ENCODE measurements at regions not wholly inside any gene's neighbourhood (a gene's known extent, or its start where the extent isn't known, plus 50 kb on each side); places are given as distances from the start of the nearest gene placed in this dataset.

DNA sequence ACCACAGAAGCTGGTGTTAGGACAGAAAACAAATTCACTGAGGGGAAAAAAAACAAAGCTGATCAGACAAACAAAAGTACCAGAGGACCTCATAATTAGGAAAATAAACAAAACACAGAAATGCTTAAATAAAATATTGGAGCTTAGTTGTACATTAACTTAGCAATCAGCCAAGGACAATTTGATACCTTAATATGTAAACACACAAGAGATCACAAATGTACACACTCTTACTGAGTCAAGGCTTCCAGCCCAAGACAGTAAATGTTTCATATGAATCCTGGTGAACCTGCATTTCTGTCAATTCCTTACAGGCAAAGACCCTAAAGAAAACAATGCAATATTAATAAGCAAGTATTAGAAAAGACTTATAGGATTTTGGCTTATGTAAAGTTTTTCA, 62.0 kb upstream of the SPTLC3 start:
- TF ChIP-seq, protein P1, sequence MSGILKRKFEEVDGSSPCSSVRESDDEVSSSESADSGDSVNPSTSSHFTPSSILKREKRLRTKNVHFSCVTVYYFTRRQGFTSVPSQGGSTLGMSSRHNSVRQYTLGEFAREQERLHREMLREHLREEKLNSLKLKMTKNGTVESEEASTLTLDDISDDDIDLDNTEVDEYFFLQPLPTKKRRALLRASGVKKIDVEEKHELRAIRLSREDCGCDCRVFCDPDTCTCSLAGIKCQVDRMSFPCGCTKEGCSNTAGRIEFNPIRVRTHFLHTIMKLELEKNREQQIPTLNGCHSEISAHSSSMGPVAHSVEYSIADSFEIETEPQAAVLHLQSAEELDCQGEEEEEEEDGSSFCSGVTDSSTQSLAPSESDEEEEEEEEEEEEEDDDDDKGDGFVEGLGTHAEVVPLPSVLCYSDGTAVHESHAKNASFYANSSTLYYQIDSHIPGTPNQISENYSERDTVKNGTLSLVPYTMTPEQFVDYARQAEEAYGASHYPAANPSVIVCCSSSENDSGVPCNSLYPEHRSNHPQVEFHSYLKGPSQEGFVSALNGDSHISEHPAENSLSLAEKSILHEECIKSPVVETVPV (CRISPR knock-in tag; IDR thresholded peaks at IDR 0.05): no peak
- TF ChIP-seq TOX (CRISPR knock-in tag; IDR thresholded peaks at IDR 0.05; ENCODE audit: borderline replicate concordance) (no peak), GLIS3 (CRISPR knock-in tag; IDR thresholded peaks at IDR 0.05) (no peak), TCF4 (CRISPR knock-in tag; IDR thresholded peaks at IDR 0.05; ENCODE audit: borderline replicate concordance) (no peak), CSDC2 (CRISPR knock-in tag; IDR thresholded peaks at IDR 0.05) (no peak), BACH2 (CRISPR knock-in tag; IDR thresholded peaks at IDR 0.05; ENCODE audit: borderline replicate concordance) (no peak), OSR1 (CRISPR knock-in tag; IDR thresholded peaks at IDR 0.05) (no peak), SNAI2 (CRISPR knock-in tag; IDR thresholded peaks at IDR 0.05) (no peak), ZNF8 (CRISPR knock-in tag; IDR thresholded peaks at IDR 0.05) (no peak), RARB (CRISPR knock-in tag; IDR thresholded peaks at IDR 0.05) (no peak)
- TF ChIP-seq, protein P2, sequence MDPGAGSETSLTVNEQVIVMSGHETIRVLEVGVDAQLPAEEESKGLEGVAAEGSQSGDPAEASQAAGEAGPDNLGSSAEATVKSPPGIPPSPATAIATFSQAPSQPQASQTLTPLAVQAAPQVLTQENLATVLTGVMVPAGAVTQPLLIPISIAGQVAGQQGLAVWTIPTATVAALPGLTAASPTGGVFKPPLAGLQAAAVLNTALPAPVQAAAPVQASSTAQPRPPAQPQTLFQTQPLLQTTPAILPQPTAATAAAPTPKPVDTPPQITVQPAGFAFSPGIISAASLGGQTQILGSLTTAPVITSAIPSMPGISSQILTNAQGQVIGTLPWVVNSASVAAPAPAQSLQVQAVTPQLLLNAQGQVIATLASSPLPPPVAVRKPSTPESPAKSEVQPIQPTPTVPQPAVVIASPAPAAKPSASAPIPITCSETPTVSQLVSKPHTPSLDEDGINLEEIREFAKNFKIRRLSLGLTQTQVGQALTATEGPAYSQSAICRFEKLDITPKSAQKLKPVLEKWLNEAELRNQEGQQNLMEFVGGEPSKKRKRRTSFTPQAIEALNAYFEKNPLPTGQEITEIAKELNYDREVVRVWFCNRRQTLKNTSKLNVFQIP (CRISPR knock-in tag; IDR thresholded peaks at IDR 0.05; ENCODE audit: borderline replicate concordance, low read depth): no peak

DNA sequence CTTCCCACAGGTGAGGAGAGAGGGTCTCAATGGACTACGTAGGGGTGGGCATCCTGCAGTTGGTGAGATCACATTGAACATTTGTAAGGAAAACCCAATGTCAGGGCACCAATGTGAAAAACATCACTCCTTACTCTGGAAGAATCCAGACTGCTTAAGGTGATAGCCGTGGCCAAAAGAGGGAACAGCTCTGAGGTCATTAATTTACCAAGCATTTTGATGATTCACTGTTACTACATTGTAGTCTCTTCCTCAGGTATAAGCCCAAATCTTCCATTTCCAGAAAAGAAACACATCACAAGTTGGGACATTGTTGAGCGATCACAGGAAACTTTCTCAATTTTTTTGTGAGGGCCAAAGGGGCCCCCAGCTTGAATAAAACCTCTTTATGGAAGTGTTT, 61.1 kb upstream of the SPTLC3 start:
- ATAC-seq: no peak
- TF ChIP-seq ISL1 (CRISPR knock-in tag; IDR thresholded peaks at IDR 0.05) (no peak), ZFP3 (CRISPR knock-in tag; IDR thresholded peaks at IDR 0.05) (no peak), RARB (CRISPR knock-in tag; IDR thresholded peaks at IDR 0.05) (no peak), GLIS3 (CRISPR knock-in tag; IDR thresholded peaks at IDR 0.05) (no peak), ARNTL (CRISPR knock-in tag; IDR thresholded peaks at IDR 0.05; ENCODE audit: borderline replicate concordance, low read depth) (no peak), OSR1 (CRISPR knock-in tag; IDR thresholded peaks at IDR 0.05) (no peak), ZFP30 (CRISPR knock-in tag; IDR thresholded peaks at IDR 0.05) (no peak), ZNF8 (CRISPR knock-in tag; IDR thresholded peaks at IDR 0.05) (no peak), TOX (CRISPR knock-in tag; IDR thresholded peaks at IDR 0.05; ENCODE audit: borderline replicate concordance) (no peak), ZNF70 (CRISPR knock-in tag; IDR thresholded peaks at IDR 0.05) (no peak), ZNF565 (CRISPR knock-in tag; conservative IDR thresholded peaks at IDR 0.05; ENCODE audit: low read depth) (no peak), BACH2 (CRISPR knock-in tag; IDR thresholded peaks at IDR 0.05; ENCODE audit: borderline replicate concordance) (no peak), TCF4 (CRISPR knock-in tag; IDR thresholded peaks at IDR 0.05; ENCODE audit: borderline replicate concordance) (no peak), SNAI2 (CRISPR knock-in tag; IDR thresholded peaks at IDR 0.05) (no peak)
- TF ChIP-seq, protein P3, sequence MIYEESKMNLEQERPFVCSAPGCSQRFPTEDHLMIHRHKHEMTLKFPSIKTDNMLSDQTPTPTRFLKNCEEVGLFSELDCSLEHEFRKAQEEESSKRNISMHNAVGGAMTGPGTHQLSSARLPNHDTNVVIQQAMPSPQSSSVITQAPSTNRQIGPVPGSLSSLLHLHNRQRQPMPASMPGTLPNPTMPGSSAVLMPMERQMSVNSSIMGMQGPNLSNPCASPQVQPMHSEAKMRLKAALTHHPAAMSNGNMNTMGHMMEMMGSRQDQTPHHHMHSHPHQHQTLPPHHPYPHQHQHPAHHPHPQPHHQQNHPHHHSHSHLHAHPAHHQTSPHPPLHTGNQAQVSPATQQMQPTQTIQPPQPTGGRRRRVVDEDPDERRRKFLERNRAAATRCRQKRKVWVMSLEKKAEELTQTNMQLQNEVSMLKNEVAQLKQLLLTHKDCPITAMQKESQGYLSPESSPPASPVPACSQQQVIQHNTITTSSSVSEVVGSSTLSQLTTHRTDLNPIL (CRISPR knock-in tag; IDR thresholded peaks at IDR 0.05; ENCODE audit: low read depth): no peak
- TF ChIP-seq, protein P4, sequence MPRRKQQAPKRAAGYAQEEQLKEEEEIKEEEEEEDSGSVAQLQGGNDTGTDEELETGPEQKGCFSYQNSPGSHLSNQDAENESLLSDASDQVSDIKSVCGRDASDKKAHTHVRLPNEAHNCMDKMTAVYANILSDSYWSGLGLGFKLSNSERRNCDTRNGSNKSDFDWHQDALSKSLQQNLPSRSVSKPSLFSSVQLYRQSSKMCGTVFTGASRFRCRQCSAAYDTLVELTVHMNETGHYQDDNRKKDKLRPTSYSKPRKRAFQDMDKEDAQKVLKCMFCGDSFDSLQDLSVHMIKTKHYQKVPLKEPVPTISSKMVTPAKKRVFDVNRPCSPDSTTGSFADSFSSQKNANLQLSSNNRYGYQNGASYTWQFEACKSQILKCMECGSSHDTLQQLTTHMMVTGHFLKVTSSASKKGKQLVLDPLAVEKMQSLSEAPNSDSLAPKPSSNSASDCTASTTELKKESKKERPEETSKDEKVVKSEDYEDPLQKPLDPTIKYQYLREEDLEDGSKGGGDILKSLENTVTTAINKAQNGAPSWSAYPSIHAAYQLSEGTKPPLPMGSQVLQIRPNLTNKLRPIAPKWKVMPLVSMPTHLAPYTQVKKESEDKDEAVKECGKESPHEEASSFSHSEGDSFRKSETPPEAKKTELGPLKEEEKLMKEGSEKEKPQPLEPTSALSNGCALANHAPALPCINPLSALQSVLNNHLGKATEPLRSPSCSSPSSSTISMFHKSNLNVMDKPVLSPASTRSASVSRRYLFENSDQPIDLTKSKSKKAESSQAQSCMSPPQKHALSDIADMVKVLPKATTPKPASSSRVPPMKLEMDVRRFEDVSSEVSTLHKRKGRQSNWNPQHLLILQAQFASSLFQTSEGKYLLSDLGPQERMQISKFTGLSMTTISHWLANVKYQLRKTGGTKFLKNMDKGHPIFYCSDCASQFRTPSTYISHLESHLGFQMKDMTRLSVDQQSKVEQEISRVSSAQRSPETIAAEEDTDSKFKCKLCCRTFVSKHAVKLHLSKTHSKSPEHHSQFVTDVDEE (CRISPR knock-in tag; IDR thresholded peaks at IDR 0.05): no peak
- TF ChIP-seq, protein P2 (CRISPR knock-in tag; IDR thresholded peaks at IDR 0.05; ENCODE audit: borderline replicate concordance, low read depth): no peak
- TF ChIP-seq, protein P5, sequence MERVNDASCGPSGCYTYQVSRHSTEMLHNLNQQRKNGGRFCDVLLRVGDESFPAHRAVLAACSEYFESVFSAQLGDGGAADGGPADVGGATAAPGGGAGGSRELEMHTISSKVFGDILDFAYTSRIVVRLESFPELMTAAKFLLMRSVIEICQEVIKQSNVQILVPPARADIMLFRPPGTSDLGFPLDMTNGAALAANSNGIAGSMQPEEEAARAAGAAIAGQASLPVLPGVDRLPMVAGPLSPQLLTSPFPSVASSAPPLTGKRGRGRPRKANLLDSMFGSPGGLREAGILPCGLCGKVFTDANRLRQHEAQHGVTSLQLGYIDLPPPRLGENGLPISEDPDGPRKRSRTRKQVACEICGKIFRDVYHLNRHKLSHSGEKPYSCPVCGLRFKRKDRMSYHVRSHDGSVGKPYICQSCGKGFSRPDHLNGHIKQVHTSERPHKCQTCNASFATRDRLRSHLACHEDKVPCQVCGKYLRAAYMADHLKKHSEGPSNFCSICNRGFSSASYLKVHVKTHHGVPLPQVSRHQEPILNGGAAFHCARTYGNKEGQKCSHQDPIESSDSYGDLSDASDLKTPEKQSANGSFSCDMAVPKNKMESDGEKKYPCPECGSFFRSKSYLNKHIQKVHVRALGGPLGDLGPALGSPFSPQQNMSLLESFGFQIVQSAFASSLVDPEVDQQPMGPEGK (CRISPR knock-in tag; IDR thresholded peaks at IDR 0.05; ENCODE audit: borderline replicate concordance): no peak

More for the DNA sequence above, 62.0 kb upstream of the SPTLC3 start:
- no peak for ATAC-seq
